Astrocyte of the hippocampus (primary cell): ENCODE measurements at regions not wholly inside any gene's neighbourhood (a gene's known extent, or its start where the extent isn't known, plus 50 kb on each side); places are given as distances from the start of the nearest gene placed in this dataset.
"Not testable (repeated sequence)": the region's sequence is repeated elsewhere in the genome, so short reads cannot be mapped to it uniquely, and the experiment has no call there.

Experiments used
- DNase-seq: peaks from one replicate; pipeline ENCODE4 v3.0.0; 2011; ENCODE audit warnings: low read depth, low spot score

DNA sequence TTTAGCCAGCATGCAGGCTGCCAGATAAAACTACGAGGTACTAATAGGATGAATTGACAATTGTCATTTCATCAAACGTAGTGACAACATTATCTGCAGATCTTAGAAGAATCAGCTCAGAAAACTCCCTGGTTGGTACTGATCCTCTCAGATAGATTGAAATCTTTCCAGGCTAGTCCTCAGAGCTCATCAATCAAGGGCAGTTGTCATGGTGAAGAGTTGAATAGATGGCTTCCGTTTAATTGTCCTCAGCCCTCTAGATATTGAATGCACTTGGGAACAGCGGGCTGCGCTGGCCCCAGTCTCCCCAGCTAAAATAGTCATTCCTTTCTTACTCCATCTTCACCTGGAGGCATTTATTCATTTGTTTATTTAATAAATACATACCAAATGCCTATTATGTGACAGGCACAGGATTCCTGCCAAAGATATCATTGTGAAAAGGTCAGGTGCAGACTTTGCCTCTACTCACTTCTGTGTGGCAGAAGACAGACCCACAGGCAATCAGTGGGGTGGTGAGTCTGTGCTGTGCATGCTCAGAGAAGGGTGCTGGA is 1081.6 kb downstream of the TYW1 start:
- DNase-seq, result no peak

DNA sequence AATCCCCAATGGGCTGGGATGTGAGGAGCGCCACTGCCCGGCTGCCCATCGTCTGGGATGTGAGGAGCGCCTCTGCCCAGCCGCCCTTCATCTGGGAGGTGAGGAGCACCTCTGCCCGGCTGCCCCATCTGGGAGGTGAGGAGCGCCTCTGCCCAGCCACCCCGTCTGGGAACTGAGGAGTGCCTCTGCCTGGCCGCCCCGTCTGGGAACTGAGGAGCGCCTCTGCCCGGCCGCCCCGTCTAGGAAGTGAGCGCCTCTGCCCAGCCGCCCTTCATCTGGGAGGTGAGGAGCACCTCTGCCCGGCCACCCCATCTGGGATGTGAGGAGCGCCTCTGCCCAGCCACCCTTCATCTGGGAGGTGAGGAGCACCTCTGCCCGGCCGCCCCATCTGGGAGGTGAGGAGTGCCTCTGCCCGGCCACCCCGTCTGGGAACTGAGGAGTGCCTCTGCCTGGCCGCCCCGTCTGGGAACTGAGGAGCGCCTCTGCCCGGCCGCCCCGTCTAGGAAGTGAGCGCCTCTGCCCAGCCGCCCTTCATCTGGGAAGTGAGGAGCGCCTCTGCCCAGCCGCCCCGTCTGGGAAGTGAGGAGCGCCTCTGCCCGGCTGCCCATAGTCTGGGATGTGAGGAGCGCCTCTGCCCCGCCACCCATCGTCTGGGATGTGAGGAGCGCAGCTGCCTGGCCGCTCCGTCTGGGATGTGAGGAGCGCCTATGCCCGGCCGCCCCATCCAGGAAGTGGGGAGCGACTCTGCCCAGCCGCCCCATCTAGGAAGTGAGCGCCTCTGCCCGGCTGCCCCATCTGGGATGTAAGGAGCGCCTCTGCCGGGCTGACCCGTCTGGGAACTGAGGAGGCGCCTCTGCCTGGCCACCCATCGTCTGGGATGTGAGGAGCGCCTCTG is 1085.7 kb downstream of the TYW1 start:
- not testable (repeated sequence) for DNase-seq

DNA sequence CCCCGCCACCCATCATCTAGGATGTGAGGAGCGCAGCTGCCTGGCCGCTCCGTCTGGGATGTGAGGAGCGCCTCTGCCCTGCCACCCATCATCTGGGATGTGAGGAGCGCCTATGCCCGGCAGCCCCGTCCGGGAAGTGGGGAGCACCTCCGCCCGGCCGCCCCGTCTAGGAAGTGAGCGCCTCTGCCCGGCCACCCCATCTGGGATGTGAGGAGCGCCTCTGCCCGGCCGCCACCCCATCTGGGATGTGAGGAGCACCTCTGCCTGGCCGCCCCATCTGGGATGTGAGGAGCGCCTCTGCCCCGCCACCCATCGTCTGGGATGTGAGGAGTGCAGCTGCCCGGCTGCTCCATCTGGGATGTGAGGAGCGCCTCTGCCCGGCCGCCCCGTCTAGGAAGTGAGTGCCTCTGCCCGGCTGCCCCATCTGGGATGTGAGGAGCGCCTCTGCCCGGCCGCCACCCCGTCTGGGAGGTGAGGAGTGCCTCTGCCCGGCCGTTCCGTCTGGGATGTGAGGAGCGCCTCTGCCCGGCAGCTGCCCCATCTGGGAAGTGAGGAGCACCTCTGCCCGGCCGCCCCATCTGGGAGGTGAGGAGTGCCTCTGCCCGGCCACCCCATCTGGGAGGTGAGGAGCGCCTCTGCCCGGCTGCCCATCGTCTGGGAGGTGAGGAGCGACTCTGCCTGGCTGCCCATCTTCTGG is 1086.5 kb downstream of the TYW1 start:
- DNase-seq, result not testable (repeated sequence)

DNA sequence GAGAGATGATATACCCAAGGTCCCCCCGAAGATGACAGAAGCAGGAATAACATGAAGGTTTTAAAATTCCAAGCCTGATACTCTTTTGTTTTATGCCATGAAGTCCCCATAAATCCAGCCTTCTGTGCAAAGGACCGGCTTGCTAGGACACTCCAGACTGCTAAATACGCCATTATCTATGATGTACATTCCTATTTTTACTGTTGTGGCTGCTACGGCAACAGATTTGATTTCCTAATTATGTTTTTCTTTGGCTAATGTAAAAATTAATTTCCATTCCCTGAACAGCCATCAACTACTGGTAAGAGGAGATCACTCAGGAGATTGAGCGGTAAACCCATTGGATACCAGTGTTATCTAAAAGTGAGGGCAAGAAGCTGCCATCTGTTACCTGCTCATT is 1090.8 kb downstream of the TYW1 start:
- DNase-seq, result no peak

DNA sequence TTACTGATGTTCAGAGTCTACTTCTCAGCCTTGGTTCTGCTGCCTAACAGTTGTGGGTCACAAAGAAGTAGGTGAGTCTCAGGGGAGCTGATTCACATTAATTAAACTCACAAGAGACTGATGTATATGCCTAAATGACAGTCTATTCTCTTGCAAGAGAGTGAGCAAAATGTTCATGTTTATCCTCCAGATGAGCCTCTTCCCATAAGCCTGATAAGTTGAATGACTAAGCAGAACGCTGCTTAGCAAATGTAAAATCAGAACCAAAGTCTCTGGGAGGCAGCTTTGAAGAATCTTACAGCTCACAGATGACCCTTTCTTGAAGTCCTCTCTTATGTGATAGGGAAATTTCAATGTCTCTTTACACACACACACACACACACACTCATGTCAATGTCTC is 1092.2 kb downstream of the TYW1 start:
- no peak for DNase-seq

DNA sequence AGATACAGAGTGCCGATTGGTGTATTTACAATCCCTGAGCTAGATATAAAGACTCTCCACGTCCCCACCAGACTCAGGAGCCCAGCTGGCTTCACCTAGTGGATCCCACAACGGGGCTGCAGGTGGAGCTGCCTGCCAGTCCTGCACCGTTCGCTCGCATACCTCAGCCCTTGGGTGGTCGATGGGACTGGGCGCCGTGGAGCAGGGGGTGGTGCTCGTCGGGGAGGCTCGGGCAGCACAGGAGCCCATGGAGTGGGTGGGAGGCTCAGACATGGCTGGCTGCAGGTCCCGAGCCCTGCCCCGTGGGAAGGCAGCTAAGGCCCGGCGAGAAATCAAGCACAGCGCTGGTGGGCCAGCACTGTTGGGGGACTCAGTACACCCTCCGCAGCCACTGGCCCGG is 1093.6 kb downstream of the TYW1 start:
- DNase-seq, result not testable (repeated sequence)

DNA sequence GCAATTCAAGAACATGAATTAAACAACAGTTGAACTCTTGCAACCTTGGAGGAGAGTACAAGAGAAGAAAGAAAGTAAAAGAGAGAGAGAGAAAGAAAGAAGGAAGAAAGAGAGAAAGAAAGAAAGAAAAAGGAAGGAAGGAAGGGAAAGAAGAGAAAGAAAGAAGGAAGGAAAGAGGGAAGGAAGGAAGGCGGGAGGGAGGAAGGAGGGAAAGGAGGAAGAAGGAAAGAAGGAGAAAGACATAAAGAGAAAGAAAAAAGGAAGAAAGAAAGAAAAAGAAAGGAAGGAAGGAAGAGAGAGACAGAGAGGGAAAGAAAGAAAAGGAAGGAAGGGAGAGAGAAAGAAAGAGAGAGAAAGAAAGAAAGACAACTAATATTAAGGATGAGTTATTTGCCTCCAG is 1106.7 kb downstream of the TYW1 start:
- DNase-seq, result no peak

DNA sequence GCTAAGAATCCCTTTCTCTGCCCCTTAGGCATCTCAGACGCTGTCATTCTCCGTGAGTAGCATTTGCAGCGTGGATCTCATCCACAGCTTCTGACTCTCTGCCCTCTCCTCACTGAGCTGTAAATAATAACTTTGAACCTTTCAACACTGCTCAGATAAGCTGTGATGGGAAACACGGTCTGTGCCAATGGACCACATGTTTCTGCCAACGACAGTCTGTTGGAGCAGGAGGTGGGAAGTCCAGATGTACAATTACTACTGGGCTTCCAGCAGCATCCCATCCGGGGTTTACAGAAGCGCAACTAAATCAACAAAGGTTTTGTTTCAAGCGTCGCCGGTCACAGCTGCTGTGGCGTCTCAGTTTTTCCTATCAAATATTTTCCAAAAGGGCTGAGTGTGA is 1110.6 kb downstream of the TYW1 start:
- DNase-seq, result peak; percentile 71

DNA sequence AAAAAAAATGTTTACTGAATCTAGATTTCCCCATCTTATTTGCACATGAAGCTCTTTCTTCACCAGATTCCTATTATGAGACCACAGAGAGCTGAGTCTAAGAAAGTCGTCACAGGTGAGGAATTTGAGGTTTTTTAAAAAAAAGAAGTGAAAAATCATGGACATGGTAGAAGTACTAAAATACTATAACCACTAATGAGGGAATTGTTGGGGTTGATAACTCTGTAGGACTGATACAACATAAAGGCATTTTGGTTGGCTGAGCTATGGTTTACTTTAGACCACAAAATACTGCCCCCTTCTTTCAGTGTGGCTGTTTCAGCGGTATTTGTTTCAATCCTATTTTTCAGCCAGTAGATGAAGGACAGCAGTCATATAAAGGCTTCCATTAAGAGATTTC is 1111.3 kb downstream of the TYW1 start:
- DNase-seq, result peak; percentile 94

DNA sequence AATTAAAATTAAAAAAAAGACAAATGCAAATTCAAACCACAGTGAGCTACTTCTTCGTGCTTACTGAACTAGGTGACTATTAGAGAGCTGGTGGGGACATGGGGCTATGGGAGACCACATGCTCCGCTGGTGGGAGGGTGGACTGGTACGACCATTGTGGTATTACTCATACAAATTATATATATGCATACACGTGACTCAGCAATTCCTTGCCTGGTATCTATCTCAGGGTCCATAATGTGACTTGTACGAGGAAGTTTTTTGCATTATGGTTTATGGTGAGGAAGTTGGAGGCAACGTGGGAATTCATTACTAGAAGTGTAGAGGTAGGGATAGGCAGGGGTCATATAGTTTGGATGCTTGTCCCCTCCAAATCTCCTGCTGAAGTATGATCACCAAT is 1112.7 kb downstream of the TYW1 start:
- DNase-seq, result no peak

DNA sequence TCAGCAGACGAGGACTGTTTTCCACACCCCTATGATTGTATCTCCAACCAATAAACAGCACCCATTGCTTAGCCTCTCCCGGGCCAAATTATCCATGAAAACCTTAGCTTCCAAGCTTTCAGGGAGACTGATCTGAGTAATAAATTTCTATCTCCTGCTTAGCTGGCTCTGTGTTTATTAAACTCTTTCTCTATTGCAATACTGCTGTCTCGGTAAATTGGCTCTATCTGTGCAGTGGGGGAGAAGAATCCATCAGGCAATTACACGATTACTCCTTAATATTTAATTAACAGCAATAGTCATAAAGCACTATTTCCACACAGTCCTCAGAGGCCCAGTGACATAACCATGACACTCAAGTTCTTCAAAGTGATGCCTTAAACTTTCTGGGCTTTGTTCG is 1122.8 kb downstream of the TYW1 start:
- DNase-seq, result no peak

DNA sequence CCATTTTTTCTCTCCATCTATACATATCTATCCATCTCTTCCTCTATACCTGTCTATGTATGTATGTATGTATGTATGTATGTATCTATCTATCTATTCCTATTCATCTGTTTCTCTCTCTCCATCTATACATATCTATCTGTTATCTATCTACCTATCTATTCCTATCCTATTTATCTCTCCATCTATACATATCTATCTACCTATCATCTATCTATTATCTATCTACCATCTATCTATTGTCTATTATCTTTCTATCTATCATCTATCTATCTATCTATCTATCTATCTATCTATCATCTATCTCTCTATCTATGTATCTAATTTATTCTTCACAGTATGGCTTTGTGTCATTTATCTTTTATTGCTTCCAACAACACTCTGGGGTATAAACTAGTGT is 1124.4 kb downstream of the TYW1 start:
- DNase-seq, result no peak

DNA sequence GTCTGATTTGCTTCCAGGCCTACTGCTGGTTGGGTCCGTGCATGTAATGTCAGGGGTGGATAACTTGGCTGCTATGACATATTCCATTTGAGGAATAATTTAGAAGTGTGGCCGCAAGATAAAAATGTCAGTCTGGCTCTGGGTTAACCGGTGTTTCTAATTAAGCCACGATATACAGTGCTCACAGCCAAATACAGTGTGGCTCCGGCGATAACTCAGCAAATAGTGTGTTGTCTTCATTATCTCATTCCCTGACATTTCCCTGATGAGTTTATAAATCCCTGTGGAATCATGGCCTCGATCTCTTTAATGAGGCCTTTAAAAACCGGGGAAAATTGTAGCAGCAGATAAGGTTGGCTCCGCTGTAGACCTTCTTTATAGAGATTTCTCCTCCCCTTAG is 1125.0 kb downstream of the TYW1 start:
- no peak for DNase-seq

DNA sequence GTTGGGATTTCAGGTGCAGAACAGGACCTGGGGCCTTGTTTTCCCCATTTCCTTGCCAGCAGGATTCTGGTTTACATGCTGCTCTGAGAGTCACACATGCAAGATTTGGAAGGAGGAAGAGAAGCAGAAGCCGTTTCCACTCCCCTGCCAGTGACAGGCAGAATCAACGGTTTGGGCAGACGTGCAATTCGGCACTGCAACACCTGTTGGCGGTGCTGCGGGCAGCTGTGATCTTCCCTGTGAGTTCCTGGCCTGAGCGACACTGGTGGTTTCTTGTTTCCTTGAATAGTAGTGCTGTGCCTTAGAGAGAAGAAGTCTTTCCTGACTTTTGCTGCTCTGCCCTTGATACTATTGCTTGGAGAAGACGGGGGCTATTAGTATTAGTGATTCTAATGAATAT is 1126.2 kb downstream of the TYW1 start:
- no peak for DNase-seq

DNA sequence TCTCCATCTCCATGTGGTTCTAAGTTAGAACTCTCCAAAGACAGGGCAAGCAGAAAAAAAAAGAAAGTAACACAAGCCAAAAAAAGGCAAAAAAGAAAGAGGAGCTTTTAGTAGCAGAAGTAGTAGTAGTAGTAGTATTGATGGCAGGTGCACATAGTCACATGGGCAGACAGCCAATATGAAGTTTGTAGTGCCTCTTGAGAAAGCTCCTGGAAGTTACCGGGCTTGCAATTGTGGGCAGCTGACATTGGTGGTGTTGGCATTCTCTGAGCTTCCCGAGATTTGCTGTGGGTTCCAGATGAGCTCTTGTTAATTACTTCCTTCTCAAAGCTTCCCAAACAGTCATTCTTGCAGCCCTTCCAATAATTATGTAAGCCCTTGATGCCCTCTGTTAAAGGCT is 1128.5 kb downstream of the TYW1 start:
- DNase-seq, result no peak

DNA sequence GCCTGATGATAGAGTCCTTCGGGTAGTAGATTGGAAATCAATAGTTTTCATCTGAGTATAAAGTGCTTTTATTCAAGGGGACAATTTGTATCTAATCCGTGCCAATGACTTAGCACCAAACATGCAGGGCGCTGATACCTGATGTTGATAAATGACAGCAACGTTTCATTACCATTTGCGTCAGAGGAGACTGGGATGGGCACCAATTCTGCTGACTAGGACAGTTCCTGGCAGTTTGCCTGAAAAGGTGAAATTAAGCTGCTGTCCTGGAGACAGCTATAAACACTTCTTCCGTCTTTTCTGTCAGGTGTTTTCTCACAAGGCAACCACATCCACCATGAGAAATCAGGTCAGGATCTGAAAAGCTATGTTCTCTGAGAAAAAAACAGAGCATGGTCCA is 1136.4 kb downstream of the TYW1 start:
- no peak for DNase-seq

DNA sequence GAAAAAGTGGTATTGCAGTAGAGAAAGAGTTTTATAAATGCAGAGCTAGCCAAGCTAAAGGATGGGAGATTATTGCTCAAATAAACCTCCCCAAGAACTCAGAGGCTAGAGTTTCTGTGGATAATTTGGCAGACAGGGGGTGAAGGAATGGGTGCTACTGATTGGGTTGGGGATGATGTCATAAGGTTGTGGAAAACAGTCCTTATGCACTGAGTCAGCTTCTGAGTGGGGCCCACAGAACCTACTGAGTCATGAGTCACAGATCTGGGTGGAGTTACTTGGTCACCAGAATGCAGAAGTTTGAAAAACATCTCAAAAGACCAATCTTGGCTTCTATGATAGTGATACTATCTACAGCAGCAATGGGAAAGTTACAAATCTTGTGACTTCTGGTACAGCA is 1146.7 kb downstream of the TYW1 start:
- no peak for DNase-seq

DNA sequence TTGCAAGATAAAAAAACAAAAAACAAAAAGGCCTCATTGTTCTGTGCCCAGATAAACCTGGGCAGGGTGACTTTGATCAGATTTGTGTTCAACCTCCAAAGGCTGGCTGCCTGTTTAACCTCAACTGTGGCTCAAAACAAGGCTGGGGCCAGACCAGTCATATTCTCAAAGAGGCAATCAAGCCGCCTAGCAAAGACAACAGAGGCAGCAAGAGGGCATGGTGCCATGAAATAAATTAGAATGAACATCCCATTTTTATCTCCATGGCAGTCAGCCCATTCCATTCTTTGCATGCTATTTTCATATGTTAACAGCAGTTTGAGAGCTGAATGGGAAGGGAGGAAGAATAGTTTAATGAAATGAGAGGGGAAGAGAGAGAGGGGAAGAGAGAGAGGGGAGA is 1150.3 kb downstream of the TYW1 start:
- peak; percentile 15 for DNase-seq

DNA sequence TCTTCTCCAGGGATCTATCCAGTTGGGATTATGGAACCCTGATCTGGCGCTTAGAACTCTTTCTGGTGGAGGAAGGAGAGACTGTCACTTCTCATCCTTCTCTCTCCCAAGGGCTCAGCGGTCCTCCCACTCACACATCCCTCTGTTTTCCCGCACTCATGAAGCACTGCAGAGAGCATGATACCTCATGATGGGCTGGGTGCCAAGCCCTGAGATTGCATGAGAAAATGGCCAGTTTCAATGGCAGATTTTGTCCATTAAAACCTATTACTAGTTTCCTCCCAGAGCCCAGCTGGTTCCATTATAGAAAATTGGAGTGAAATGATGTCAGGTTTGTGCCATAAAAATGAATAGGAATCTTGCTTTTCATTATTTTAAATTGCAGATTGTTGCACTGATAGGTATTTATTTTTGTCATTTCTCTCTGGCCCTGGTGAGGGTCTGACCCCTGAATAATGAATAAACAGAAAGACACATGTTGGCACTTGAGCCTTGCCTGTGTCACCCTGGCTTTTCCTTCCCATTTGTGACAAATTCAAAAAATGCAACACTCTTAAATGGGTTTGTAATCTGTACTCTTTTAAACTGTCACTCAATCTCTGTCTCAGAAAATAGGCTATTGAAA is 1151.1 kb downstream of the TYW1 start:
- no peak for DNase-seq

DNA sequence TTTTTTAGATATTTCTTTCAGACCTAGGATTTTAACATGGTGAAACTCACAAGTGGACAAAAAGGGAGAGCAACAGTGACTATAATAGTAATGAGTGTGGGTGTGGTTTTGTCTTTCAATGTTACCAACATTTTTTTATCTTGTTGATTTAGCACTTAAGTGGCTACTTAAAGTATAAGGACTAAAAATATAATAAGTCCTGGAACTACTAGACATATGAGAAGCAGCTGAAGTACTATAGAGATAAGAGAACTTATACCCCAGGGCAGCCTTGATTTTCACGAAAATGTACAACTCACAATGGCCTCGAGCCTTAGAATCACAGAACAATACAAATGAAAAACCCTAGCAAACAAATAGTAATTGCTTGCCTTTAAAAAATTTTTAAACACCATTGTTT is 1151.8 kb downstream of the TYW1 start:
- no peak for DNase-seq

DNA sequence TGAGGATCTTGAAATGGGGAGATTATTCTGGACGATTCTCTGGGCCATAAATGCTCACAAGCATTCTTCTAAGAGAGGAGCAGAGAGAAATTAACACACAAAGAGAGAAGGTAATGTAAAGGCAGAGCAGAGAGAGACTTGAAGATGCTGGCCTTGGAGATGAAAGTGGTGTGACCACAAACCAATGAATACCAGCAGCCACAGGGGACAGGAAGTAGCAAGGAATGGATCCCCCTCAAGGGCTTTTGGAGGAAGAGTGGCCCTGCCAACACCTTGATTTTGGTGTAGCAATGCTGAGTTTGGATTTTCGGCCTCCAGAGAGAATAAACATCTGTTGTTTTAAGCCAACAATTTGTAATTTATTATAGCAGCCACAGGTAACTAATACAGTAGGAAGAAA is 1155.6 kb downstream of the TYW1 start:
- no peak for DNase-seq

DNA sequence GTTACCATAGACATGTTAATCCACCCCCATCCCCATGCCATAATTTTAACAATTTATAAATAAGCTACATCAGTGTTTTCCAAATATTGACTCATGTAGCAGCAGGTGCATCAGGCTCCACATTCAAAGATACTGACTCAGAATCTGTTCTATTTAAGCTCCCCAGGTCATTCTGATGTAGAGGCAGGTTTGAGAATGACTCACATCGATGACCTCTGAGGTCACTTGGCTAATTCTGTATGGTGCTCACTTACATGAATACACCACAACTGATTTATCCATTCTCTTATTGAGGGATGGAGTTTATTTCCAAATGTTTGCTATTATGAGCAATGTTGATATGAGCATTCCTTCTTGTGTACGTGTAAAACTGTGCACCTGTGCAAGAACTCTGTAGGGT is 1159.0 kb downstream of the TYW1 start:
- no peak for DNase-seq
